ENCODE measurements at regions not wholly inside any gene's neighbourhood (a gene's known extent, or its start where the extent isn't known, plus 50 kb on each side); places are given as distances from the start of the nearest gene placed in this dataset.

DNA sequence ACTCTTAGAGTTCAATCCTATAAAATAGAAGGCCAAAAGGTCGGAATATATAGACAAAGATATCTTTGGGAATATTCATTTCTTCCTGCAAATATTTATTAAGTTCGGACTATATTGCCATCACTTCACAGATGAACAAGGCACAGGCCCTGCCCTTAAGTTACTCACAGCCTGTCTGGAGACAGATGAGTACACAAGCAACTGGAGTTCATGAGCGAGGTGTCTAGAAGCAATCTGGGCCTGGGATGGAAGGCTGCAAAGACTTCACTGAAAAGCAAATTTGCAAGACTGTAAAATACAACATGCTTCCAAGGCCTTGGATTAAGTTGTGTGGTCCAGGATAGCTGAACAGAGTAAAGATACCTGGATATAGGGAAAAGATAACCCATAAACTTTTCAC, 56.7 kb upstream of the CEP85L start:
- no peak for TF ChIP-seq POLR2AphosphoS5 (IDR thresholded peaks at IDR 0.05; ENCODE audit: low read depth)
- TF ChIP-seq GABPA (IDR thresholded peaks at IDR 0.05; ENCODE audit: low read depth) = no peak
- TF ChIP-seq, protein P1, sequence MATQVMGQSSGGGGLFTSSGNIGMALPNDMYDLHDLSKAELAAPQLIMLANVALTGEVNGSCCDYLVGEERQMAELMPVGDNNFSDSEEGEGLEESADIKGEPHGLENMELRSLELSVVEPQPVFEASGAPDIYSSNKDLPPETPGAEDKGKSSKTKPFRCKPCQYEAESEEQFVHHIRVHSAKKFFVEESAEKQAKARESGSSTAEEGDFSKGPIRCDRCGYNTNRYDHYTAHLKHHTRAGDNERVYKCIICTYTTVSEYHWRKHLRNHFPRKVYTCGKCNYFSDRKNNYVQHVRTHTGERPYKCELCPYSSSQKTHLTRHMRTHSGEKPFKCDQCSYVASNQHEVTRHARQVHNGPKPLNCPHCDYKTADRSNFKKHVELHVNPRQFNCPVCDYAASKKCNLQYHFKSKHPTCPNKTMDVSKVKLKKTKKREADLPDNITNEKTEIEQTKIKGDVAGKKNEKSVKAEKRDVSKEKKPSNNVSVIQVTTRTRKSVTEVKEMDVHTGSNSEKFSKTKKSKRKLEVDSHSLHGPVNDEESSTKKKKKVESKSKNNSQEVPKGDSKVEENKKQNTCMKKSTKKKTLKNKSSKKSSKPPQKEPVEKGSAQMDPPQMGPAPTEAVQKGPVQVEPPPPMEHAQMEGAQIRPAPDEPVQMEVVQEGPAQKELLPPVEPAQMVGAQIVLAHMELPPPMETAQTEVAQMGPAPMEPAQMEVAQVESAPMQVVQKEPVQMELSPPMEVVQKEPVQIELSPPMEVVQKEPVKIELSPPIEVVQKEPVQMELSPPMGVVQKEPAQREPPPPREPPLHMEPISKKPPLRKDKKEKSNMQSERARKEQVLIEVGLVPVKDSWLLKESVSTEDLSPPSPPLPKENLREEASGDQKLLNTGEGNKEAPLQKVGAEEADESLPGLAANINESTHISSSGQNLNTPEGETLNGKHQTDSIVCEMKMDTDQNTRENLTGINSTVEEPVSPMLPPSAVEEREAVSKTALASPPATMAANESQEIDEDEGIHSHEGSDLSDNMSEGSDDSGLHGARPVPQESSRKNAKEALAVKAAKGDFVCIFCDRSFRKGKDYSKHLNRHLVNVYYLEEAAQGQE (IDR thresholded peaks at IDR 0.05; ENCODE audit: insufficient replicate concordance, low read depth) = no peak
- no peak for TF ChIP-seq SPI1 (IDR thresholded peaks at IDR 0.05; ENCODE audit: borderline replicate concordance, low read depth)
- TF ChIP-seq, protein P2, sequence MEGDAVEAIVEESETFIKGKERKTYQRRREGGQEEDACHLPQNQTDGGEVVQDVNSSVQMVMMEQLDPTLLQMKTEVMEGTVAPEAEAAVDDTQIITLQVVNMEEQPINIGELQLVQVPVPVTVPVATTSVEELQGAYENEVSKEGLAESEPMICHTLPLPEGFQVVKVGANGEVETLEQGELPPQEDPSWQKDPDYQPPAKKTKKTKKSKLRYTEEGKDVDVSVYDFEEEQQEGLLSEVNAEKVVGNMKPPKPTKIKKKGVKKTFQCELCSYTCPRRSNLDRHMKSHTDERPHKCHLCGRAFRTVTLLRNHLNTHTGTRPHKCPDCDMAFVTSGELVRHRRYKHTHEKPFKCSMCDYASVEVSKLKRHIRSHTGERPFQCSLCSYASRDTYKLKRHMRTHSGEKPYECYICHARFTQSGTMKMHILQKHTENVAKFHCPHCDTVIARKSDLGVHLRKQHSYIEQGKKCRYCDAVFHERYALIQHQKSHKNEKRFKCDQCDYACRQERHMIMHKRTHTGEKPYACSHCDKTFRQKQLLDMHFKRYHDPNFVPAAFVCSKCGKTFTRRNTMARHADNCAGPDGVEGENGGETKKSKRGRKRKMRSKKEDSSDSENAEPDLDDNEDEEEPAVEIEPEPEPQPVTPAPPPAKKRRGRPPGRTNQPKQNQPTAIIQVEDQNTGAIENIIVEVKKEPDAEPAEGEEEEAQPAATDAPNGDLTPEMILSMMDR (IDR thresholded peaks at IDR 0.05; ENCODE audit: insufficient read depth, low read length) = no peak
- DNase-seq (ENCODE audit: low read depth in 1 of 2, low spot score in 1 of 2) = no peak
- peaks cover 3% of the 10 kb centered on the region for H3K27me3 ChIP-seq (ENCODE audit: insufficient read depth, poor library complexity, severe bottlenecking)
- H3K27ac ChIP-seq (replicated peaks) = no peak overlapping the region
- H3K4me3 ChIP-seq (replicated peaks; ENCODE audit: insufficient read depth, low read length) = no peak overlapping the region

DNA sequence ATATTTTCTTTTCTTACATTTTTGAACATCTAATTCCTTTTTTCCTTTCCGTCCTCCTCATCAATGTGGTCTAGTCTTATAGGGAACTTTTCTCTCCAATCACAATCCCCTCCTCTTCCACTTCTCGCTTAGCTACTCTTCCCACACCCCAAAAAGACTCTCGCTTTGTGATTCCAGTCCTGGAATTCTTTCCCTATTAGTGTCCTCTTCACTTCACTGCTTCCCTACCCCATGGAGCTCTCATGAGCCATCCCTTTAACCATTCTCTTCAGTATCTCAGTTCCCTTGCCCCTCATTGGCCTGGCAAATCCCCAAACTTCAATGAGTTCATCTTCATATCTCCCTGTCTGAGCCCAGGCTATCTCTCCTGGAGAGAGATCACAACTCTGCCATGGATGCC, 55.3 kb upstream of the CEP85L start:
- Histone ChIP-seq H3K27ac (replicated peaks) (no peak overlapping the region), H3K4me3 (replicated peaks; ENCODE audit: insufficient read depth, low read length) (no peak overlapping the region), H3K27me3 (ENCODE audit: insufficient read depth, poor library complexity, severe bottlenecking) (peaks cover 3% of the 10 kb centered on the region)
- no peak for DNase-seq (ENCODE audit: low read depth in 1 of 2, low spot score in 1 of 2)
- TF ChIP-seq, protein P1 (IDR thresholded peaks at IDR 0.05; ENCODE audit: insufficient replicate concordance, low read depth) = no peak
- no peak for TF ChIP-seq POLR2AphosphoS5 (IDR thresholded peaks at IDR 0.05; ENCODE audit: low read depth)
- TF ChIP-seq, protein P2 (IDR thresholded peaks at IDR 0.05; ENCODE audit: insufficient read depth, low read length) = no peak
- TF ChIP-seq SPI1 (IDR thresholded peaks at IDR 0.05; ENCODE audit: borderline replicate concordance, low read depth) = no peak
- TF ChIP-seq GABPA (IDR thresholded peaks at IDR 0.05; ENCODE audit: low read depth) = no peak

DNA sequence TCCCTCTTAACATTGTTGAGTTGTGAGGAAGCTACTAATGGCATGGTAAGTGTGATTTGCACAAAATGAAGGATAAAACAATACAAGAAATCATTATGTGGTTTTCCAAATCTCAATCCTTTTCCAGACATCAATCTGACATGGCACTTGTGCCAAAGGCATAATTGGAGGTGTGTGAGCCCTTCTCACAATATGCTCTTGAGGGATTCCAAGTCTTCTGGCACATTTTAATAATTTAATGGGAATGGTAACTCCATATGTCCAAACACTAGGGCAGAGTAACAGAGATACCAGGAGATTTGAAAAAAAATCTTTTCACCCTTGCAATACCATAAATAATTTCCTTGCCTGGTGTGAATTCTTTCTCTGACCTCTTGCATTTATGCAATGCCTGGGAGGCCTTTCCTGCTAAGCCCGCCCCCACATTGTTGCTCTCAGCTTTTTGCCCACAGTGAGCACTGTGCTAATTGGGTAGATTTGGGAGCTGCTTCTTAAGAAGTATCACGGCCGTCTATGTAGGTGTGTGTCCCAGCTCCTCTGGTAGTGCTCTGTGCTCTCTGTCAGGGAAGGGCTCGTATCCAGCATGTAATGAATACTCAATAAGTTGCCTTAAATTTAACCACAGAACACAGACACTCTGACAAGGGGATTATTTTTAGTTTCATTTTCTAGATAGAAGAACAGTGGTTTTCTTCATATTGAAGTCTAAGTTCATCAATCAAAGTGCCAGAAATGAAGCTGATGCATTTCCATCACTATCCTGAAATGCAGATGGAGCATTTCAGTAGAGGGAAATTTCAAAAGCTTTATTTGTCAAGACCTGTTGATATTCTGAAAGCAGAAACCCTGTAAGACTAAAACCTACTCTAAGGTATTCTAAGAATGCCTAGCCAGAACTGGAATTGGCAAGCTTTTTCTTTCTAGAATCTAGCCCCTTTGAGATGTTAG, 54.4 kb upstream of the CEP85L start:
- H3K4me3 ChIP-seq (replicated peaks; ENCODE audit: insufficient read depth, low read length) = no peak overlapping the region
- DNase-seq (ENCODE audit: low read depth in 1 of 2, low spot score in 1 of 2) = no peak
- H3K27me3 ChIP-seq (ENCODE audit: insufficient read depth, poor library complexity, severe bottlenecking) = peaks cover 3% of the 10 kb centered on the region
- TF ChIP-seq, protein P1 (IDR thresholded peaks at IDR 0.05; ENCODE audit: insufficient replicate concordance, low read depth) = no peak
- TF ChIP-seq SPI1 (IDR thresholded peaks at IDR 0.05; ENCODE audit: borderline replicate concordance, low read depth) (no peak), POLR2AphosphoS5 (IDR thresholded peaks at IDR 0.05; ENCODE audit: low read depth) (no peak), GABPA (IDR thresholded peaks at IDR 0.05; ENCODE audit: low read depth) (no peak)
- TF ChIP-seq, protein P2 (IDR thresholded peaks at IDR 0.05; ENCODE audit: insufficient read depth, low read length) = no peak
- H3K27ac ChIP-seq (replicated peaks) = no peak overlapping the region

Data from HL-60 (cell line).